GM21528 (cell line): ENCODE measurements at regions not wholly inside any gene's neighbourhood (a gene's known extent, or its start where the extent isn't known, plus 50 kb on each side); places are given as distances from the start of the nearest gene placed in this dataset.

Experiments used
- ATAC-seq: cut with Tn5 transposase; IDR thresholded peaks from one replicate; pipeline ENCODE4 v1.9.1; 2021; ENCODE audit warnings: mild to moderate bottlenecking, moderate library complexity; ENCODE audit not compliant: unreplicated experiment, low FRiP score

- no peak for ATAC-seq
Observed at GRCh38 chr6:85396159-85396808, 53.6 kb upstream of the NT5E start.

- no peak for ATAC-seq
Observed at GRCh38 chr6:85395746-85396145, 54.1 kb upstream of the NT5E start.

GRCh38 chr6:85394853-85395538, 54.9 kb upstream of the NT5E start:
- ATAC-seq, result no peak

- ATAC-seq, result no peak
Observed at GRCh38 chr6:85394199-85394598, 55.7 kb upstream of the NT5E start.

- no peak for ATAC-seq
Observed at GRCh38 chr6:85392379-85392778, 57.5 kb upstream of the NT5E start.

DNA sequence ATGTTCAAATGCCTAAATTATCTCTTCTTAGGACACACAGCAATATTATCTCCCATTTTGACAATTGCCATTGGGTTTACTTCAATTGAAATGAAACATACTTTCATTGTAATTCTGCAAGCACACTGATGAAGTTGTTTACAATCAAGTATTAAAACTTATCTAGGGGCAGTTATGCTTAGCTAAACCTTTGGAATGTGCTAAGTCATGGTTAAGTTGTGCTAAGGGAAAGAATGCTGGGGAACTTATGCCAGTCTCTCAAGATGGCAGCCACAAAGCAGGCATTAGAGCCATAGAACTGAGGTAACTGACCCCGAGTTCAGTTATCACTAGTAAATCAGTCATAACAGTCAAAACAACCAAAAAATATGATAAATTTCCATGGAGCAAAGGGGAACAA, 59.1 kb upstream of the NT5E start:
- ATAC-seq, result no peak

- no peak for ATAC-seq
Observed at GRCh38 chr6:85390105-85390728, 59.7 kb upstream of the NT5E start.

- ATAC-seq, result no peak
Observed at GRCh38 chr6:85389151-85389797, 60.6 kb upstream of the NT5E start.

GRCh38 chr6:85388531-85388930, 61.4 kb upstream of the NT5E start:
- ATAC-seq, result no peak

DNA sequence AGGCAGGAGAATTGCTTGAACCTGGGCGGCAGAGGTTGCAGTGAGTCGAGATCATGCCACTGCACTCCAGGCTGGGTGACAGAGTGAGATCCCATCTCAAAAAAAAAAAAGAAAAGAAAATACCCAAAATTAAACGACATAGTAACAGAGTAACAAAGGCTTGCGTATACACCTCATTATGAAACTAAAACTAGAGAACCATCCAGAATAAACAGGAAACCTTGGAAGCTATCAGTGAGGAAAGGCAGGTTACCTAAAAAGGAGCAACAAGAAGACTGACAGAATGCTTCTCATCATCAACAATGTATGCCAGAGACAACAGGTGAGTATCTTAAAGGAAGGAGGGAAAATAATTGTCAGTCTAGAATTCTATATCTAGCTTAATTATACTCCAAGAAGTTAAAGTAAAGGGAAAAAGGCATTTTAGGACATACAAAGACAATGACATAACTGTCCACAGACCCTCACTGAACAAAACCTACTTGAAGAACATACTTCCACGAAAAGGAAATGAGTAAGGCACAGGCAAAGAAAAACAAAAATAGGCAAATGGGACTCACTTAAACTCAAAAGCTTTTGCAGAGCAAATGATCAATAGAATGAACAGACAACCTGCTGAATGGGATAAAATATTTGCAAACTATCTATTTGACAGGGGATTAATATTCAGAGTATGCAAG, 64.1 kb upstream of the NT5E start:
- ATAC-seq, result no peak

DNA sequence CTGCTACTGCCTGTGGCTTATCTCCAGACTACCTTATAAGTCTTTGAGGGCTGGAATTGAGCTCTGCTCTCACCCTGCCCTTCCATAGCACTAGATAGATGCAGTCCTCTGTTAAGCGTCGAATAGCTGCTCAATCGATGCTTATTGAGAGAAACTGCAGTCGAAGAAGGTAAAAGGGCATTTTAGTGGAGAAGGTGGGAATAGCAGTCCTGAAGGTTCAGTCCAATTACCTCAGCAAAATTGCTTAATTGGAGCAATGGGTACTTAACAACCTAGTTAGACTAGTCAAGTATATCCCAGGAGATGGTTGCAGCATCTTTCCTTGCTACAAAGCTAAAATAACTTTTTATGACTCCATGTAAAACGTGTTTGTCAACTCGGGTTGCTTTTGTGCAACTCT, 66.8 kb upstream of the NT5E start:
- no peak for ATAC-seq

- no peak for ATAC-seq
Observed at GRCh38 chr6:85382541-85382940, 67.3 kb upstream of the NT5E start.

- no peak for ATAC-seq
Observed at GRCh38 chr6:85372915-85373270, 77.0 kb upstream of the NT5E start.

DNA sequence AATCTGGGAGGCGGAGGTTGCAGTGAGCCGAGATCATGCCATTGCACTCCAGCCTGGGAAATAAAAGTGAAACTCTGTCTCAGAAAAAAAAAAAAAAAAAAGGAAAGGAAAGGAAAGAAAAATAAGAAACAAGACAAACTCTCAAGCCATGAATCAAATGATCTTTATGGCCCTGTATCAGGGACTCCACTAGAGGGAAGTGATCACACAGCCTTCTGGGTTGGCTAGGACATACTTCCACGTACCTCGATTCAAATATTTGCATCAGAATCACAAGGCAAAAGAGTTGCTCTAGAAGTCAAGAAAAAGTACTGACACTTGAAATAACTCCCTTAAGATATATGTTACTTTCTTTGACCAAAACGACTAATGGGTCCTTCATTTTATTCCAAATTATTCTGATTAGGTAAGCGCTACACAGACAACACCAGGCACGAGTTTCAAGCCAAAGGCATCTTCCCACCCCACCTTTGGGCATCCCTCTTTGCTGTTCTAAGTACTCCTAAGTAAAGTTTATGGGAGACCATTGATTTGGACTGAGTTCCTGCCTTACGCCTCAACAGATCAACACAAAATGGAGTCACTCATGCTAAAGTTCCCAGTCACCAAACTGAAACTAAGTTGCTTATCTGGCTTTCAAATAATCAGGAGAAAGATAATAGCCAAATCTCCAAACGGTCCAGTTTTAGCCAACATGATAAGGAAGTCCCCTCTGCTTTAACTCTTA, 77.5 kb upstream of the NT5E start:
- ATAC-seq, result no peak

GRCh38 chr6:85368631-85369030, 81.3 kb upstream of the NT5E start:
- ATAC-seq, result no peak

DNA sequence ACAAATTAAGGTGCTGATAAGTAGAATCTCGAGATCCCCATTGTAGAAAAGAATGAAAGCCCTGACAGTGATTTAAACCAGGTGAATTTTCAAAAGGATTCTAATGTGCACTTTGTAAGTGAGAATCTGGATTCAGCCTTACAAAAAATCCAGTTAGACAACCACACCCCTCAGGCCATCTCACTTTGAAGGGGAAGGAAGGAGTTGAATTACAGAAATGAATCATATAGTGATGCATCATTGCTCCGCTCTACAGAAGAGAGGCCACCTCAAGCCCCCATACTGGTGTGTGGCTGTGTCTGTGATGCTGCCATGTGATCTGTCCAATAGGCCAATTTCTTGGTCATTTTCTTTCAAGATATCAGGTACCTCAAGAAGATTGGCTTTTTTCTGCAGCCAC, 85.5 kb upstream of the NT5E start:
- no peak for ATAC-seq

GRCh38 chr6:85363870-85364269, 86.0 kb upstream of the NT5E start:
- no peak for ATAC-seq

DNA sequence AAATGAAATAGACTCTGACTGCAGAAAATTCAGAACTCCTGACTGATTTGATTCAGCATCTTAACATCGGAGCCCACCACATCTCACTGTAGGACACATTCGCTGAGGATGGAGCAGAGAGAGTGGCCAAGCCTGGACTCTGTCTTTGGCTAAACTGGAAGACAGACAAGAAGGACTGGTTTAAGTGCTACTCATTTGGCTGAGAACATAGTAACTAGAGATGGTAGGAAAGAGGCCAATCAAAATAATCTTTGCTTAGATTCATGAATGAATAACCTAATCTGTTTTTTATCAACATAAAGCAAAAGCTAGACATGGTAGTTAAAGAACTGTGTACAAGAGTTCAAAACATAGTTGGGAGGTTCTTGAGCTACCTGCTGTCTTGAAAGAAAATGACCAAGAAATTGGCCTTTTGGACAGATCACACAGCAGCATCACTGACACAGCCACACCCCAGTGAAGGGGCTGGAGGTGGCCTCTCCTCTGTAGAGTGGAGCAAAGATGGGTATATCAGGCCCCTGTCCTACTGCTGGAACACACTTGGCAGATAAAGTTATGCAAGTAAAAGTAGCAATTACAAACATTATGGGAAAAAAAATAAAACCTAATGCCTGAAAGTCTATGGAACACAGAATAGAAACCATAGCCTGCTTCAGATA, 87.1 kb upstream of the NT5E start:
- no peak for ATAC-seq

DNA sequence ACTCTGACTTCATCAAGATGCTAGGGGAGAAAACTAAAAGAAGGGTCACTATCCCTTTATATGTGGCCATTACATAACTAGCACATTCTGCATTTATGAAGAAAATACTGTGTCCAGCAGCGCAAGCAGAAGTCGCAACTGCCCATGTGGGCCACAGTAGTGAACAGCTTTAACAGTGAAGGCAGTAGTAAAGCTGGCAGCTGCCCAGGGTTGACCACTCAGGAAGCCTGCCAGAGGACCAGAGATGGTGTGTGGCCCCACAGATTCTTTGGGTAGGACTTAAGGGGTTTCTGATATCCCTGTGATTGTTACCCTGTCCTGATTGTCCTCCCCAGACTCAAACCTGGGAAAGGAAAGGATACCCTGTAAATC, 88.3 kb upstream of the NT5E start:
- no peak for ATAC-seq
